ENCODE measurements at regions not wholly inside any gene's neighbourhood (a gene's known extent, or its start where the extent isn't known, plus 50 kb on each side); places are given as distances from the start of the nearest gene placed in this dataset.

DNA sequence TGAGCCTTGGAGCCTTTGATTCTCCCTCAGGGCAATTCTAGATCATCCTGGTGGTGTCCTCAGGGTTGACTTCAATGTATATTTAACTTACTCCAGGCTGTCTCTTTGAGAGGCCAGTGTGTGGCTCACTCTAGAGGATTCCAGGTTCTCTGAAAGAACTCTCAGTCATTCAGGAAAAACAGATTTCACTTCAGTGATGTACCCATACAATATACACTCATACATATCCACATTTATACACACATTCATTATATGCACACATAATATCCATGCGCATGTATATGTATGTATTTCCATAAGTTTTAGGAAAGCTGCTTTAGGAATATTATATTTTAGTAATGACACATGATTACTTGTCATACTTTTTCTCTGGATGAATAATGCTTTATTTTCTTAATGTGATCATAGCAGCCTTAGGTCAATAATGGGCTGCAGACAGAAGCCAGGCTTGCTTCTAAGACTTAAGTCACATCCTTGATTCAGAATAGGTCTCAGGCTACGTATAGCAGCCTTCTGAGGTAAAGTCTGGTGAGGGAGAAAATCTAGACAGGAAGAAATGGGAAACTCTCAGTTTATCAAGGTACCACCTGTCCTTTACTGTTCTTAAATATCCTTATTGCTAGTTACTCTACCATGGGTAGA is 397.0 kb downstream of the GPAT3 start:
- no peak overlapping the region for H3K4me3 ChIP-seq
- intact Hi-C loops (cut with DNase I) = no loop called here
- no peak overlapping the region for H3K27ac ChIP-seq
- TF ChIP-seq, protein P1, sequence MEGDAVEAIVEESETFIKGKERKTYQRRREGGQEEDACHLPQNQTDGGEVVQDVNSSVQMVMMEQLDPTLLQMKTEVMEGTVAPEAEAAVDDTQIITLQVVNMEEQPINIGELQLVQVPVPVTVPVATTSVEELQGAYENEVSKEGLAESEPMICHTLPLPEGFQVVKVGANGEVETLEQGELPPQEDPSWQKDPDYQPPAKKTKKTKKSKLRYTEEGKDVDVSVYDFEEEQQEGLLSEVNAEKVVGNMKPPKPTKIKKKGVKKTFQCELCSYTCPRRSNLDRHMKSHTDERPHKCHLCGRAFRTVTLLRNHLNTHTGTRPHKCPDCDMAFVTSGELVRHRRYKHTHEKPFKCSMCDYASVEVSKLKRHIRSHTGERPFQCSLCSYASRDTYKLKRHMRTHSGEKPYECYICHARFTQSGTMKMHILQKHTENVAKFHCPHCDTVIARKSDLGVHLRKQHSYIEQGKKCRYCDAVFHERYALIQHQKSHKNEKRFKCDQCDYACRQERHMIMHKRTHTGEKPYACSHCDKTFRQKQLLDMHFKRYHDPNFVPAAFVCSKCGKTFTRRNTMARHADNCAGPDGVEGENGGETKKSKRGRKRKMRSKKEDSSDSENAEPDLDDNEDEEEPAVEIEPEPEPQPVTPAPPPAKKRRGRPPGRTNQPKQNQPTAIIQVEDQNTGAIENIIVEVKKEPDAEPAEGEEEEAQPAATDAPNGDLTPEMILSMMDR (IDR thresholded peaks at IDR 0.05) = no peak
- TF ChIP-seq POLR2A (IDR thresholded peaks at IDR 0.05) = no peak
- TF ChIP-seq EP300 (IDR thresholded peaks at IDR 0.05) = no peak
- H3K36me3 ChIP-seq = no peaks in the 10 kb centered on the region
- 81 to 87% (median 85%) methylated on average over 2 of the region's 2 CpGs for WGBS, 3 donors
- H3K9me3 ChIP-seq = no peaks in the 10 kb centered on the region
- H3K27me3 ChIP-seq = no peaks in the 10 kb centered on the region
- no peaks in the 10 kb centered on the region for H3K4me1 ChIP-seq (ENCODE audit: insufficient read depth)
- no peak for DNase-seq

DNA sequence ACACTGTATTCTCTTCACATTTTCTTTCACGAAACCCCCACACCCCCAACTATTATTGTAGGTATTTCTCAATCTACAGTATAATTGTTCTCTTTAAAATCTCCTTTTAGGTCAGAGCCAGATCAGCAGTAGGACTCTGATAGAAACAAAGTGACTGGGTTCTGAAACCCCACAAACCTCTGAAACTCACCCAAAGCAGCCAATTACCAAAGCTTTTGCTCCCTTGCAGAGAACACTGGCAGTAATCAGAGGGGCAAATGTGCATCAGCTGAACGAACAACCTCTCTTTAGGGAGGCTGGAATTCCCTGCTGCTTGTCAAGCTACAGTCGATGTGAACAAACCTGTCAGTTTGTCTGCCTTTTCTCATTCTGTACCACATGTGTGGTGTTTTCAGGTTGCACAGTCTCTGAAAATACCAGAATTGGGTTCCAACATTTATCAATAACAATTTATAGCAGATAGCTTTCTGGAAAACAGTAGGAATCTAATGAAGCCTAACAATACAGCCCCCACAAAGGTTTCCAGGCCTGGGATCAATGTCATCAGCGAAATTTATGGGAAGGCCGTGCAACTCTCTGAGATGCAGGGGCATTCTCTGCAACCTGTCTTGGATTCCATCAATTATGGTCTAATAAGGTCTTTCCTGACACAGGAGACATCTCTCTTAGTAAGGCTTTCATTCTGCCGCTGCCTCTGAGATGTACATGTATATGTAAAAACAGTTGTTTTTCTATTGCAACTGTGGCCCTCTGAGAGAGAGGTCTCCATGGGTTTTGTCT is 395.9 kb downstream of the GPAT3 start:
- Histone ChIP-seq H3K4me1 (ENCODE audit: insufficient read depth) (no peaks in the 10 kb centered on the region), H3K9me3 (no peaks in the 10 kb centered on the region), H3K4me3 (no peak overlapping the region), H3K27ac (no peak overlapping the region), H3K27me3 (no peaks in the 10 kb centered on the region), H3K36me3 (no peaks in the 10 kb centered on the region)
- no peak for DNase-seq
- TF ChIP-seq, protein P1 (IDR thresholded peaks at IDR 0.05) = no peak
- no peak for TF ChIP-seq POLR2A (IDR thresholded peaks at IDR 0.05)
- TF ChIP-seq EP300 (IDR thresholded peaks at IDR 0.05) = no peak
- 50 to 52% (median 51%) methylated on average over 6 of the region's 6 CpGs for WGBS, 3 donors
- intact Hi-C loops (cut with DNase I) = no loop called here

DNA sequence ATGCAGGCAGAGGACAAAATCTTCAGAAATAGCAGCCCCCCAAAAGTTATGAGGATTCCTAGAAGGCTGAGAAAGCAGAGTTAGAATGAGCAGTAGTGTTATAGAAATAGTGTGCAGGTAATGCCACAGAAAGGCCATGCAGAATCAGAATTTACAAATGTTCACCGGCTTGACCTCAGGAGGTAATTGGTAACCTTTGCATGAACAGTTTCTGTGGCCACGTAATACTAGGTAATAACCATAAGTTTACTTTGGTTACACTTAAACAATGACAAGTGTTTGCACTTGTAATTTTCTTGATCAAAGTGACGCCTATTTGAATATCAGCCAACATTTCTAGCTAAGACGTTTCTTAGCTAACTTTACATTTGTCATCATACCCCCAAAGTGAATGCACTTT is 393.6 kb downstream of the GPAT3 start:
- TF ChIP-seq, protein P1 (IDR thresholded peaks at IDR 0.05) = no peak
- TF ChIP-seq POLR2A (IDR thresholded peaks at IDR 0.05) = no peak
- no peak for TF ChIP-seq EP300 (IDR thresholded peaks at IDR 0.05)
- Histone ChIP-seq H3K27ac (no peak overlapping the region), H3K4me1 (ENCODE audit: insufficient read depth) (no peaks in the 10 kb centered on the region), H3K4me3 (no peak overlapping the region), H3K9me3 (no peaks in the 10 kb centered on the region), H3K27me3 (no peaks in the 10 kb centered on the region), H3K36me3 (no peaks in the 10 kb centered on the region)
- WGBS, 3 donors = 69 to 80% (median 73%) methylated on average over 4 of the region's 4 CpGs
- intact Hi-C loops (cut with DNase I) = no loop called here
- no peak for DNase-seq

DNA sequence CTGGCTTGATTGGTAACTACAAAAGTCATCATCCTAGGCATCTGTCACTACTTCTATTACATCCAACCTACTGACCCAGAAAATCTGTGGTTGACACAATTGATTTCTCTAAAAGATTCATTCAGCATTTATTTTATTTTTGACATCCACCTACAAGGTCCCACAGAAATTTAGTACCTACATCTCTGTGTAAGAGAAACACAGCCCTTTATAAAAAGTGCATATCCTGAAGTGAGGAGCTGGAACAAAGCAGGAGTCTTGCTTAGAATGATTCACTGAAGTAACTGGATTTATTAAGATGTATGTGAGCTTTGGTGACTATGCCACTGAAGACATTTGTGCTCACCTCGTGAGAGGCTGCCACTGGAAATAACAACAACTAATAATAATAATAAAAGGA is 391.0 kb downstream of the GPAT3 start:
- no peak overlapping the region for H3K27ac ChIP-seq
- no peak for DNase-seq
- H3K27me3 ChIP-seq = no peaks in the 10 kb centered on the region
- H3K4me1 ChIP-seq (ENCODE audit: insufficient read depth) = no peaks in the 10 kb centered on the region
- TF ChIP-seq, protein P1 (IDR thresholded peaks at IDR 0.05) = no peak
- TF ChIP-seq EP300 (IDR thresholded peaks at IDR 0.05) (no peak), POLR2A (IDR thresholded peaks at IDR 0.05) (no peak)
- intact Hi-C loops (cut with DNase I) = no loop called here
- H3K4me3 ChIP-seq = no peak overlapping the region
- no peaks in the 10 kb centered on the region for H3K36me3 ChIP-seq
- H3K9me3 ChIP-seq = no peaks in the 10 kb centered on the region
- WGBS, 3 donors = 46 to 58% (median 54%) methylated on average over 1 of the region's 1 CpG
